Epithelial cell of esophagus (primary cell): ENCODE measurements at regions not wholly inside any gene's neighbourhood (a gene's known extent, or its start where the extent isn't known, plus 50 kb on each side); places are given as distances from the start of the nearest gene placed in this dataset.

Source experiments
- DNase-seq: peaks from one replicate; pipeline ENCODE4 v3.0.0; 2010; ENCODE audit warnings: low read depth
- H3K4me3 ChIP-seq: 2 replicates; pipeline ENCODE4 v1.5.1; 2011; ENCODE audit warnings: mild to moderate bottlenecking, low read length, control low read depth
- TF ChIP-seq, protein P1 (sequence below): IDR thresholded peaks from 2 replicates; pipeline ENCODE4 v1.5.1; 2011; ENCODE audit warnings: low read depth, mild to moderate bottlenecking, low read length, control low read depth, inconsistent platforms; ENCODE audit not compliant: insufficient read depth; ENCODE audit errors: missing control alignments

DNA sequence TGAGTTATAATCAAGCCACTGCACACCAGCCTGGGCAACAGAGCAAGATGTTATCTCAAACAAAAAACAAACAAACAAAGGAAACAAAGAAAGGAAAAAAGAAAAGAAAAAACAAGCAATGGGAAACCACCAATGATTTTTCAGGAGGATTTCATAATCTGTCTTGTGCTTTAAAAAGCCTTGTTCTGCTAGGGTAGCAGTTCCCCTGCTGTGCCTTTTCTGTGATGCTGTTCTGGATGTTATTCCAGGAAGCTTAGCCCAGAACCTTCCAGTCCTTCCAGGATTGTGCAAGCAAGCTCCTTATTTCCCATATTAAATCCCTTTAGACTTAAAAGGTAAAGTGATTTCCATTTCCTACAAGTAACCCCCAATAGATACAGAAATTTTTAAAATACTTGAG, 171.1 kb downstream of the ABCC12 start:
- H3K4me3 ChIP-seq: no peak overlapping the region
- DNase-seq: no peak
- TF ChIP-seq, protein P1, sequence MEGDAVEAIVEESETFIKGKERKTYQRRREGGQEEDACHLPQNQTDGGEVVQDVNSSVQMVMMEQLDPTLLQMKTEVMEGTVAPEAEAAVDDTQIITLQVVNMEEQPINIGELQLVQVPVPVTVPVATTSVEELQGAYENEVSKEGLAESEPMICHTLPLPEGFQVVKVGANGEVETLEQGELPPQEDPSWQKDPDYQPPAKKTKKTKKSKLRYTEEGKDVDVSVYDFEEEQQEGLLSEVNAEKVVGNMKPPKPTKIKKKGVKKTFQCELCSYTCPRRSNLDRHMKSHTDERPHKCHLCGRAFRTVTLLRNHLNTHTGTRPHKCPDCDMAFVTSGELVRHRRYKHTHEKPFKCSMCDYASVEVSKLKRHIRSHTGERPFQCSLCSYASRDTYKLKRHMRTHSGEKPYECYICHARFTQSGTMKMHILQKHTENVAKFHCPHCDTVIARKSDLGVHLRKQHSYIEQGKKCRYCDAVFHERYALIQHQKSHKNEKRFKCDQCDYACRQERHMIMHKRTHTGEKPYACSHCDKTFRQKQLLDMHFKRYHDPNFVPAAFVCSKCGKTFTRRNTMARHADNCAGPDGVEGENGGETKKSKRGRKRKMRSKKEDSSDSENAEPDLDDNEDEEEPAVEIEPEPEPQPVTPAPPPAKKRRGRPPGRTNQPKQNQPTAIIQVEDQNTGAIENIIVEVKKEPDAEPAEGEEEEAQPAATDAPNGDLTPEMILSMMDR: no peak

DNA sequence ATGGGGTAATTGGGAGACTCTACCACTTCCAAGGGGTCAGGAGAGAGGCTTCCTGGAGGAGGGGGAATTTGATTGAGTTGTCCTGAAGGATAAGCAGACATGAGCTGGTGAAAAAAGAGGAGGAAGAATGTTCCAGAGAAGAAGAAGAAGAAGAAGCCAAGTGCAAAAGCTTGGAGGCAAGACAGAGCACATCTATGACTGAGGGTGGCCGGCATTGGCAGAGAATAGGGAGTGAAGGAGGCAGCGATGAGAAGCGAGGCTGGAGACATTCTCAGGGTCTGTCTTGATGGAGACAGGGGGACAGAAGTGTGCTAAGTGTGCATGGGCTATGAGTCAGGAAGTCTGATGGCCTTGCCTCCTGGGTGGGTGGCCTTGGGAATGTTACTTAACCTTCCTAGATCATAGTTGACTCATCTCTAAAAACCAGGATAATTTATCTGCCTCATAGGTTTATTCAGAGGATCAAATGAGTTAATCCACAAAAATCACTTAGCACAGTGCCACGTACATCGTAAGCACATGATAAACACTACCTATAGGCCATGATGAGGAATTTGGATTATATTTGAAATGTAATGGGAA, 171.7 kb downstream of the ABCC12 start:
- H3K4me3 ChIP-seq: no peak overlapping the region
- TF ChIP-seq, protein P1: no peak
- peak; percentile 40 for DNase-seq

DNA sequence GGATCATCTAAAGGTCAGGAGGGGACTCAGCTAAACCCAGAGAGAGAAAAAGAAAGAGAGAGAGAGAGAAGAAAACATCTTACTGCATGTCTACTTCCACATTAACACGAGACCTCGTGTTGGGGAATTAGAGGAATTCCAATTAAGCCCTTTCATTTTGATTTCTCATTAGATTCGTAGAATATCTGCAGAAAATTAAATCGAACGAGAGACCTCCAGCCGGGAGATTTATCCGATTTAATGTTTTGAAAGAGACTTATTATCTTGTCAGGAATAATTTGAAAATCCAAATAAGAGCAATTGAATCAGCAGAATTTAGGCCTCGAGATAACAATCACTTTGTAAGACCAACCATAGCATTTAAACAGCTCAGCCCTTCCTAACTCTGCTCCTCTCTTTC, 175.6 kb downstream of the ABCC12 start:
- TF ChIP-seq, protein P1: no peak
- DNase-seq: no peak
- no peak overlapping the region for H3K4me3 ChIP-seq

DNA sequence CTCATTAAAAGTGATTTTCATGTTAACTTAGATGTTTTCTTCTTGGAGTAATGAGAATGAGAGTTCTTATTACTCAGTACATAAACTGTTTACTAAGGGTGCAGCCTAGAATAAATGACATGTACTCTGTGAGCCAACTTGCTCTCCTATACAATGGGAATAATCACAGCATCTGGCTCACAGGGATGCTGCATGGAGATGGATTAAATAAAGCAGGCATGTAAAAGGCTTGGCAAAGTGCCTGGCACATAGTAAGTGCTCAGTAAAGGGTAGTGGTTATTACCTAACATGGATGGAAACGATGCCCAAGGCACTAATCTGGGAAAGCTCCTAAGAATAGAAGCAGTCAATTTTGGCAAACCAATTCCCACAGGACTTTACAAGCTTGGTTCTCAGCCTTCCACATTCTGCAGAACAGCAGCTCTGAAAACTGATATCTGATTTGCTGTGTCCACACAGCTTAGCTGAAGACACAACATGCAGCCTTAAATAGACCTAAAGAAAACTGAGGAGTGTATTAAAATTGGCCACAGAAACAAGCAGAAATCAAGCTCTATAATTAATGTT, 176.1 kb downstream of the ABCC12 start:
- no peak overlapping the region for H3K4me3 ChIP-seq
- DNase-seq: no peak
- TF ChIP-seq, protein P1: no peak

DNA sequence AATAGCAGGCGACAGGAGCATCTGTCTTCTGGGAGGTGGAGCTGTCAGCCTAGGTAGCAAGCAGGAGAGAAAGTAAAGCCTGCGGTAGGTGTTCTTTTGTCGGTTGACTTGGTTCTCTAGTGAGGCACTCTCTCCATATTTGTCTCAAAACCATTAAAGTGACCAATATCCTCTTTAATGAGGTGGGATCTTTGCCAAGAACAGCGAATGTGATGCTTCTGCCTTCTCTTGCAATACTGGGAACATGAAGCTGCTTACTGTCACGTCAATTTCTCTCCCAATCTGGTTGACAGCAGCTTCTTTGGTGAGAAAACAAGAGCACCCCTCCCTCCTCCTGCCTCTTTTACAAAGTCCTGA, 176.7 kb downstream of the ABCC12 start:
- no peak for DNase-seq
- TF ChIP-seq, protein P1: no peak
- no peak overlapping the region for H3K4me3 ChIP-seq

DNA sequence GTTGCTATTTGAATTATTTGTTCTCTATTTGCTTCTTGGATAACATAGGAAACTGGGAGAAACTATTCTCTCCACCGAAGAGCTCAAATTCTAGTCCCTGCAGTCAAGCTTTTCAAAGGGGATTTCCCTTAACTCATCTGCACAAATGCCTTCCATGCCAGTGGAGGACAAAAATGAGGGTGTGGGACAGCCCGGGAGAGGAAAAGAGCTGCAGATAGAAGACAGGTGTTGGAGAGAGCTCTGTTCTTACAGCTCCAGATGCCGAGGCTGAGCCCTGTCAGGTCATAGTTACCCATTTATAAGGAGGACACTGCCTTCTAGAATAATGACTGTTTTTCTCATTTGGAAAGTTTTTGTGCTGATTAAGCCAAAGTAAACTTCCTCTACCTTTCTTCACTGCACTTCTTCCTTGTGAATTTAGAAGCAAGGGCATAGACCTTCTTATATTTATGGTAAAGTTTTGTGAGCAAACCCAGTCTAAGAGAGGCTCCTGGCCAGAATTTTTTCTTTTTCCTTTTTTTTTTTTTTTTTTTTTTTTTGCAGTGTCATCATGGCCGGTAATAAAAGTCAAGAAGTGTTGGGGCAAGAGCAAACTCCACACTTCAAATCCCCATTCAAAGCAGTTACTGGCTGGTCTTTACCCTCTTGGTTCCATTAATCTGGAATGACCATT, 177.2 kb downstream of the ABCC12 start:
- no peak overlapping the region for H3K4me3 ChIP-seq
- TF ChIP-seq, protein P1: no peak
- no peak for DNase-seq
